Esophagus muscularis mucosa (tissue), 4 donors: ENCODE measurements at regions not wholly inside any gene's neighbourhood (a gene's known extent, or its start where the extent isn't known, plus 50 kb on each side); places are given as distances from the start of the nearest gene placed in this dataset.

ENCODE experiments used
- CTCF ChIP-seq, 3 experiments: fragments of 200-600 bp in 2 of 3; fragments of 450-650 bp in 1 of 3; sonication (generic) in 2 of 3; IDR thresholded peaks; one replicate each; pipeline ENCODE4 v1.5.1; 2017 to 2019; ENCODE audit warnings: antibody characterized with exemption in 3 of 3, mild to moderate bottlenecking in 2 of 3, moderate library complexity in 1 of 3
- EP300 ChIP-seq: sonication (generic); formaldehyde crosslinking; IDR thresholded peaks from one replicate; pipeline ENCODE4 v1.6.1; 2017; ENCODE audit warnings: antibody characterized with exemption
- POLR2A ChIP-seq: fragments of 450-650 bp; IDR thresholded peaks from one replicate; pipeline ENCODE4 v1.6.1; 2017; ENCODE audit warnings: antibody characterized with exemption, moderate library complexity, mild to moderate bottlenecking, low read depth
- POLR2AphosphoS5 ChIP-seq, 2 donors: sonication (generic); formaldehyde crosslinking; IDR thresholded peaks; one replicate each; pipeline ENCODE4 v1.6.1; 2017; ENCODE audit warnings: antibody characterized with exemption in 2 of 2

- TF ChIP-seq CTCF (IDR thresholded peaks at IDR 0.05), result no peak
- no peak for TF ChIP-seq POLR2A
- no peak for TF ChIP-seq POLR2AphosphoS5 (IDR thresholded peaks at IDR 0.05)
- TF ChIP-seq EP300, result no peak
Measured at GRCh38 chr6:6858533-6858982, 249.2 kb upstream of the RREB1 start.
